AG04450 (cell line): ENCODE measurements at regions not wholly inside any gene's neighbourhood (a gene's known extent, or its start where the extent isn't known, plus 50 kb on each side); places are given as distances from the start of the nearest gene placed in this dataset.
A peak's percentile ranks its signal among the peaks of the same experiment; 100 is the strongest.

ENCODE experiments used
- CTCF ChIA-PET: fragments of 300-600, 350-600 bp; formaldehyde crosslinking; extraction: SDS; loops from one replicate; lab custom pipeline; 2022; ENCODE audit warnings: antibody characterized with exemption, inconsistent platforms; lab: Charles Lee
- POLR2A ChIA-PET: fragments of 350-600 bp; formaldehyde crosslinking; extraction: SDS; loops from one replicate; lab custom pipeline; 2021; ENCODE audit warnings: antibody characterized with exemption, inconsistent platforms; lab: Yijun Ruan, JAX
- DNase-seq: peaks from one replicate; pipeline ENCODE4 v3.0.0-alpha.2; 2011; ENCODE audit warnings: low read depth, low spot score
- H3K27ac ChIP-seq: one replicate; pipeline ENCODE4 v1.5.1; 2012; ENCODE audit warnings: low read depth, low read length, control low read depth
- H3K27me3 ChIP-seq: one replicate; pipeline ENCODE4 v1.6.0; 2012; ENCODE audit warnings: low read length; ENCODE audit not compliant: control insufficient read depth, insufficient read depth
- H3K4me3 ChIP-seq: 2 replicates; pipeline ENCODE4 v1.5.1; 2011; ENCODE audit warnings: mild to moderate bottlenecking, low read depth, low read length, control low read depth
- H3K9me3 ChIP-seq: 2 replicates; pipeline ENCODE4 v1.5.1; 2012; ENCODE audit warnings: low read length; ENCODE audit not compliant: control insufficient read depth, insufficient read depth
- TF ChIP-seq, protein P1 (sequence below): IDR thresholded peaks from 2 replicates; pipeline ENCODE4 v1.5.1; 2011; ENCODE audit warnings: low read depth, low read length, control low read depth, inconsistent platforms

GRCh38 chr15:91517491-91518200, 335.9 kb upstream of the SLCO3A1 start:
- no peak overlapping the region for H3K27ac ChIP-seq
- ChIA-PET CTCF (interaction anchor here (5.4 kb wide), 1 partner anchor 215 kb away, joined by 35 read pairs; no protein-coding TSS in a partner anchor), POLR2A (interaction anchor here (1.8 kb wide), 1 partner anchor 19 kb away, joined by 4 read pairs; no protein-coding TSS in a partner anchor)
- no peaks in the 10 kb centered on the region for H3K9me3 ChIP-seq
- no peak overlapping the region for H3K4me3 ChIP-seq
- TF ChIP-seq, protein P1, sequence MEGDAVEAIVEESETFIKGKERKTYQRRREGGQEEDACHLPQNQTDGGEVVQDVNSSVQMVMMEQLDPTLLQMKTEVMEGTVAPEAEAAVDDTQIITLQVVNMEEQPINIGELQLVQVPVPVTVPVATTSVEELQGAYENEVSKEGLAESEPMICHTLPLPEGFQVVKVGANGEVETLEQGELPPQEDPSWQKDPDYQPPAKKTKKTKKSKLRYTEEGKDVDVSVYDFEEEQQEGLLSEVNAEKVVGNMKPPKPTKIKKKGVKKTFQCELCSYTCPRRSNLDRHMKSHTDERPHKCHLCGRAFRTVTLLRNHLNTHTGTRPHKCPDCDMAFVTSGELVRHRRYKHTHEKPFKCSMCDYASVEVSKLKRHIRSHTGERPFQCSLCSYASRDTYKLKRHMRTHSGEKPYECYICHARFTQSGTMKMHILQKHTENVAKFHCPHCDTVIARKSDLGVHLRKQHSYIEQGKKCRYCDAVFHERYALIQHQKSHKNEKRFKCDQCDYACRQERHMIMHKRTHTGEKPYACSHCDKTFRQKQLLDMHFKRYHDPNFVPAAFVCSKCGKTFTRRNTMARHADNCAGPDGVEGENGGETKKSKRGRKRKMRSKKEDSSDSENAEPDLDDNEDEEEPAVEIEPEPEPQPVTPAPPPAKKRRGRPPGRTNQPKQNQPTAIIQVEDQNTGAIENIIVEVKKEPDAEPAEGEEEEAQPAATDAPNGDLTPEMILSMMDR, result no peak
- no peaks in the 10 kb centered on the region for H3K27me3 ChIP-seq
- DNase-seq, result no peak

- peak; percentile 23 for DNase-seq
- ChIA-PET POLR2A (interaction anchor here (0.6 kb wide), 1 partner anchor 618 kb away, joined by 5 read pairs; the partner anchor contains the start of gene MAN2A2), CTCF (interaction anchor here (5.4 kb wide), 1 partner anchor 218 kb away, joined by 35 read pairs; no protein-coding TSS in a partner anchor)
- Histone ChIP-seq H3K27me3 (no peaks in the 10 kb centered on the region), H3K27ac (no peak overlapping the region), H3K9me3 (no peaks in the 10 kb centered on the region), H3K4me3 (no peak overlapping the region)
- TF ChIP-seq, protein P1, result no peak
Measured at GRCh38 chr15:91520850-91521249, 332.7 kb upstream of the SLCO3A1 start.

DNA sequence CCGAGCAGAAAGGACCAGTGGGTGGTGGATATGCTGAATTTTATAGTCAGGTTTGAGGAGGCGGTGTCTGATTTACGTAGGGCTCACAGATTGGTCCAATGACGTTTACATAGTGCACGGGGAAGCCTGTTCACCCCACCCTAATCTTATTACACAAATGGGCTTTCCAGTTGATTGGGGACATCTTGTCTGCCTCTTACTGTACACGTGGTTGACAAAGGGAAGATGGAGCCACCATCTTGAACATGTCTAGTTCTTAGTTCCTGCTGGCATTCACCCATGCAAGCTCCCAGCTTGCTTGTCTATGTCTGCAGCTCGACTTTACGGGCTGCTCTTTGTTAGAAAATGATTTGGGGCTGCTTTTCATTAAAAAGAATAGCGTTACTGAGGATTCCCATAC, 332.0 kb upstream of the SLCO3A1 start:
- DNase-seq, result no peak
- ChIA-PET CTCF (interaction anchor here (0.7 to 5.4 kb wide), 2 partner anchors 219 to 250 kb away, joined by 3 to 35 read pairs; no protein-coding TSS in a partner anchor), POLR2A (no interaction called here)
- Histone ChIP-seq H3K4me3 (no peak overlapping the region), H3K9me3 (no peaks in the 10 kb centered on the region), H3K27me3 (no peaks in the 10 kb centered on the region), H3K27ac (no peak overlapping the region)
- TF ChIP-seq, protein P1, result no peak

DNA sequence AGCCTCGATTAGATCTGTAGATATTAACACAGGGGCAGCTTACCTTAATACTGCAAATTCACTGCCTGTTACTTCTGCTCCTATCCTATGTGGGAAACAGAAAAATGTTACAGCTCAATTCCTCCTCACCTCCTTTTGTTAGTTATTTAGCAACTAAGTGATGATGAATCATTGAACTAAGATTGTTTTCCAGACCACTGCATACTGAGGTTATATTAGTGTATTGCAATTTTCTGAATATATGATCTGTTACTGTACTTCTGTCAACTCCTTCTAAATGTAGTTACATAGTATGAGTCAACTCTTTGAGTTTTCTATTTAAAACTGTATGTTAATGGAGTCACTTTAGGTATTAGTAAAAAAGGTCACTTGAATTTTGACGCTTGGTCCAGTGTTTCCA, 331.5 kb upstream of the SLCO3A1 start:
- no peaks in the 10 kb centered on the region for H3K27me3 ChIP-seq
- TF ChIP-seq, protein P1, result no peak
- peak; percentile 15 for DNase-seq
- no peaks in the 10 kb centered on the region for H3K9me3 ChIP-seq
- H3K4me3 ChIP-seq, result no peak overlapping the region
- H3K27ac ChIP-seq, result peak overlapping the region; percentile 48
- ChIA-PET POLR2A (no interaction called here), CTCF (interaction anchor here (0.7 to 5.4 kb wide), 2 partner anchors 219 to 250 kb away, joined by 3 to 35 read pairs; no protein-coding TSS in a partner anchor)
